Natural killer cell (primary cell): ENCODE measurements at regions not wholly inside any gene's neighbourhood (a gene's known extent, or its start where the extent isn't known, plus 50 kb on each side); places are given as distances from the start of the nearest gene placed in this dataset.

ENCODE experiments used
- ATAC-seq, 3 donors: fragments of 150-1000 bp in 2 of 3; fragments of 200-7000 bp in 1 of 3; cut with Tn5 transposase; 1 replicate in 1 of 3; 2 replicates in 2 of 3; pipeline ENCODE4 v1.10.0; 2021; ENCODE audit warnings: mild to moderate bottlenecking in 2 of 3, moderate library complexity in 2 of 3
- DNase-seq, 2 donors: peaks; one replicate each; pipeline versions ENCODE4 v3.0.0 to v3.0.0-alpha.2; 2013 to 2021; ENCODE audit warnings: mixed read lengths in 1 of 2
- H3K27ac ChIP-seq: one replicate; pipeline ENCODE4 v1.5.1; 2013; ENCODE audit warnings: mild to moderate bottlenecking, low read length
- H3K27me3 ChIP-seq: one replicate; pipeline ENCODE4 v1.6.1; 2013; ENCODE audit warnings: low read length; ENCODE audit not compliant: control insufficient read depth, insufficient read depth
- H3K36me3 ChIP-seq: one replicate; pipeline ENCODE4 v1.6.1; 2013; ENCODE audit warnings: low read length; ENCODE audit not compliant: control insufficient read depth, insufficient read depth
- H3K4me1 ChIP-seq: one replicate; pipeline ENCODE4 v1.6.1; 2013; ENCODE audit warnings: low read length; ENCODE audit not compliant: control insufficient read depth, insufficient read depth
- H3K4me3 ChIP-seq: one replicate; pipeline ENCODE4 v1.5.1; 2013; ENCODE audit warnings: low read length
- H3K9me3 ChIP-seq: one replicate; pipeline ENCODE4 v1.6.1; 2013; ENCODE audit warnings: low read length; ENCODE audit not compliant: control insufficient read depth, insufficient read depth
- H3K27ac Mint-ChIP-seq, 2 donors: one replicate each; pipeline ENCODE4 v1.8.0; 2022; ENCODE audit warnings: mild to moderate bottlenecking in 2 of 2, mixed read lengths in 2 of 2, moderate library complexity in 1 of 2
- H3K27me3 Mint-ChIP-seq, 2 donors: one replicate each; pipeline ENCODE4 v1.8.0; 2022; ENCODE audit warnings: low read depth in 2 of 2, mixed read lengths in 2 of 2
- H3K36me3 Mint-ChIP-seq: one replicate; pipeline ENCODE4 v1.8.0; 2022; ENCODE audit warnings: mixed read lengths
- H3K4me1 Mint-ChIP-seq, 2 donors: one replicate each; pipeline ENCODE4 v1.8.0; 2022; ENCODE audit warnings: mixed read lengths in 2 of 2
- H3K4me3 Mint-ChIP-seq: one replicate; pipeline ENCODE4 v1.8.0; 2022; ENCODE audit warnings: mild to moderate bottlenecking, moderate library complexity, mixed read lengths
- H3K9me3 Mint-ChIP-seq, 2 donors: one replicate each; pipeline ENCODE4 v1.8.0; 2022; ENCODE audit warnings: mixed read lengths in 2 of 2
- CTCF ChIP-seq: fragments of 200-600 bp; IDR thresholded peaks from one replicate; pipeline ENCODE4 v1.8.0; 2022; ENCODE audit warnings: antibody characterized with exemption
- WGBS: methylation state at CpG from one replicate; pipeline ENCODE4 v1.1.7; 2013; ENCODE audit warnings: missing lambda C conversion rate; ENCODE audit not compliant: insufficient coverage; 5-methylcytosine and 5-hydroxymethylcytosine counted together
- intact Hi-C: fragments of 100-400 bp; cut with micrococcal nuclease; formaldehyde crosslinking; loops from one replicate; pipeline ENCODE4 v1.14.2; 2022

GRCh38 chr5:155507363-155507762 is 493.8 kb downstream of the KIF4B start:
- no peak overlapping the region for H3K27ac ChIP-seq
- no peak for TF ChIP-seq CTCF
- no peaks in the 10 kb centered on the region for H3K27me3 ChIP-seq
- no peaks in the 10 kb centered on the region for H3K36me3 ChIP-seq
- no peaks in the 10 kb centered on the region for H3K4me1 ChIP-seq
- Mint-ChIP-seq H3K27me3 (no peaks in the 10 kb centered on the region), H3K4me1 (no peaks in the 10 kb centered on the region), H3K4me3 (no peak overlapping the region), H3K36me3 (no peaks in the 10 kb centered on the region), H3K27ac (no peak overlapping the region), H3K9me3 (peaks cover 3 to 6% of the 10 kb centered on the region in 2 donors)
- ATAC-seq (no peak), DNase-seq (no peak)
- H3K9me3 ChIP-seq = no peaks in the 10 kb centered on the region
- no peak overlapping the region for H3K4me3 ChIP-seq
- intact Hi-C loops = no loop called here

GRCh38 chr5:155508673-155509072 is 495.1 kb downstream of the KIF4B start:
- 100% methylated on average over 1 of the region's 3 CpGs for WGBS
- no peaks in the 10 kb centered on the region for H3K4me1 Mint-ChIP-seq
- H3K4me3 ChIP-seq = no peak overlapping the region
- H3K36me3 ChIP-seq = no peaks in the 10 kb centered on the region
- peaks cover 3 to 6% of the 10 kb centered on the region in 2 donors for H3K9me3 Mint-ChIP-seq
- no peaks in the 10 kb centered on the region for H3K4me1 ChIP-seq
- DNase-seq (no peak), ATAC-seq (no peak)
- no peaks in the 10 kb centered on the region for H3K27me3 ChIP-seq
- no peaks in the 10 kb centered on the region for H3K36me3 Mint-ChIP-seq
- no peaks in the 10 kb centered on the region for H3K9me3 ChIP-seq
- H3K27ac ChIP-seq = no peak overlapping the region
- H3K27ac Mint-ChIP-seq = no peak overlapping the region
- TF ChIP-seq CTCF = no peak
- H3K4me3 Mint-ChIP-seq = no peak overlapping the region
- intact Hi-C loops = no loop called here
- no peaks in the 10 kb centered on the region for H3K27me3 Mint-ChIP-seq

- no peak overlapping the region for H3K27ac Mint-ChIP-seq
- Histone ChIP-seq H3K4me3 (no peak overlapping the region), H3K27ac (no peak overlapping the region), H3K27me3 (no peaks in the 10 kb centered on the region), H3K36me3 (no peaks in the 10 kb centered on the region), H3K9me3 (no peaks in the 10 kb centered on the region), H3K4me1 (no peaks in the 10 kb centered on the region)
- 80% methylated on average over 1 of the region's 1 CpG for WGBS
- peaks cover 3 to 9% of the 10 kb centered on the region in 2 donors for H3K9me3 Mint-ChIP-seq
- no peak for ATAC-seq
- DNase-seq = no peak
- intact Hi-C loops = no loop called here
- no peaks in the 10 kb centered on the region for H3K36me3 Mint-ChIP-seq
- H3K4me1 Mint-ChIP-seq = no peaks in the 10 kb centered on the region
- TF ChIP-seq CTCF = no peak
- H3K4me3 Mint-ChIP-seq = no peak overlapping the region
- H3K27me3 Mint-ChIP-seq = no peaks in the 10 kb centered on the region
These were observed 498.8 kb downstream of the KIF4B start for GRCh38 chr5:155512329-155512728.

GRCh38 chr5:155514105-155514563 is 500.6 kb downstream of the KIF4B start:
- no peaks in the 10 kb centered on the region for H3K36me3 ChIP-seq
- no peaks in the 10 kb centered on the region for H3K27me3 ChIP-seq
- H3K9me3 Mint-ChIP-seq = peaks cover 3 to 12% of the 10 kb centered on the region in 2 donors
- H3K4me3 ChIP-seq = no peak overlapping the region
- WGBS = 95% methylated on average over 2 of the region's 2 CpGs
- no peak overlapping the region for H3K27ac ChIP-seq
- H3K4me3 Mint-ChIP-seq = no peak overlapping the region
- H3K27ac Mint-ChIP-seq = no peak overlapping the region
- H3K4me1 ChIP-seq = no peaks in the 10 kb centered on the region
- H3K27me3 Mint-ChIP-seq = no peaks in the 10 kb centered on the region
- no peak for TF ChIP-seq CTCF
- no peaks in the 10 kb centered on the region for H3K9me3 ChIP-seq
- ATAC-seq (no peak), DNase-seq (no peak)
- H3K4me1 Mint-ChIP-seq = no peaks in the 10 kb centered on the region
- intact Hi-C loops = no loop called here
- no peaks in the 10 kb centered on the region for H3K36me3 Mint-ChIP-seq
